Gastrocnemius medialis (tissue), 4 donors: ENCODE measurements at regions not wholly inside any gene's neighbourhood (a gene's known extent, or its start where the extent isn't known, plus 50 kb on each side); places are given as distances from the start of the nearest gene placed in this dataset.

Experiments used
- ATAC-seq, 2 donors: fragments of 150-250 bp; one replicate each; pipeline ENCODE4 v1.9.1; 2016
- DNase-seq, 2 donors: peaks; one replicate each; pipeline ENCODE4 v3.0.0-alpha.2; 2019
- H3K27ac ChIP-seq, 4 donors: fragments of 200-600 bp; sonication (generic); 1 replicate in 1 of 4; 2 replicates in 3 of 4; pipeline ENCODE4 v1.5.1; 2016 to 2018; ENCODE audit warnings: mild to moderate bottlenecking in 2 of 4, moderate library complexity in 1 of 4
- H3K27me3 ChIP-seq, 3 donors: fragments of 200-600 bp; sonication (generic) in 2 of 3; 1 replicate in 1 of 3; 2 replicates in 2 of 3; pipeline versions ENCODE4 v1.5.1 to v1.6.0; 2016 to 2019; ENCODE audit warnings: mild to moderate bottlenecking in 1 of 3, moderate library complexity in 1 of 3
- H3K36me3 ChIP-seq, 2 donors: fragments of 200-600 bp; sonication (generic) in 1 of 2; one replicate each; pipeline ENCODE4 v1.5.1; 2017 to 2018
- H3K4me1 ChIP-seq, 2 donors: fragments of 200-600 bp; sonication (generic) in 1 of 2; one replicate each; pipeline ENCODE4 v1.5.1; 2016 to 2017; ENCODE audit warnings: mild to moderate bottlenecking in 2 of 2
- H3K4me3 ChIP-seq, 4 donors: fragments of 200-600 bp; sonication (generic) in 3 of 4; 1 replicate in 1 of 4; 2 replicates in 3 of 4; pipeline ENCODE4 v1.5.1; 2016 to 2019; ENCODE audit warnings: mild to moderate bottlenecking in 2 of 4
- H3K9me3 ChIP-seq, 3 donors: fragments of 200-600 bp; sonication (generic) in 2 of 3; 1 replicate in 1 of 3; 2 replicates in 2 of 3; pipeline ENCODE4 v1.5.1; 2016 to 2019
- POLR2A ChIP-seq, 2 donors: fragments of 450-650 bp; IDR thresholded peaks; one replicate each; pipeline ENCODE4 v1.6.1; 2017; ENCODE audit warnings: antibody characterized with exemption in 2 of 2, mild to moderate bottlenecking in 2 of 2, moderate library complexity in 2 of 2
- in situ Hi-C, 4 donors: fragments of 200-750 bp; cut with MboI; loops; one replicate each; pipeline versions ENCODE4 v1.15.0 to v1.8.0; 2017; ENCODE audit warnings: low sequenced_read_pairs in 4 of 4
- intact Hi-C: fragments of 100-400 bp; cut with DNase I; formaldehyde crosslinking; loops from one replicate; pipeline ENCODE4 v1.15.1; 2023; ENCODE audit warnings: low total_unique reads
- TF ChIP-seq, protein P1 (sequence below), 5 experiments: fragments of 450-650 bp in 3 of 5; fragments of 200-600 bp in 2 of 5; sonication (generic) in 2 of 5; IDR thresholded peaks in 4 of 5; conservative IDR thresholded peaks in 1 of 5; 1 replicate in 4 of 5; 2 replicates in 1 of 5; pipeline ENCODE4 v1.5.1; 2016 to 2019; ENCODE audit warnings: antibody characterized with exemption in 5 of 5, mild to moderate bottlenecking in 3 of 5, moderate library complexity in 3 of 5

DNA sequence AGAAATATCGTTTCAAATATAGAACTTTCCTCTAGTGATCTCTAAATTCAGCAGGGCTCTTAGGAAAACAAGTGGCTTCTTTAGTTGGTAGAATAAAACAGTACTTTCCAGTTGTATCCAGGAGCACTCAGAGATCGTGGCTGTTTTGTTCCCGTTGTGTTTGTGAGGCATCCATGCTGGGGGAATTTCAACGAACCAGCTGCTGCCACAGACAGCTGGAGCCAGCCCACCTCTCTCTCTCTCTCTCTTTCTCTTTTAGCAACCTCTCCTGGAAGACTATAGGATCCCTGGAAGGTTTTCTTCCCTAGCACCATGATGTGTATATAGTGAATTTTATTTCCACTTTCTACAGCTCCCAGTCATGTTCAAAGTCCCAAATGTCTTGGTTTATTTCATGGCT is 1116.0 kb upstream of the SEMA6A start:
- DNase-seq (no peak), ATAC-seq (no peak)
- in situ Hi-C loops (no loop called here), intact Hi-C loops (no loop called here)
- Histone ChIP-seq H3K4me3 (no peak overlapping the region), H3K4me1 (no peaks in the 10 kb centered on the region), H3K27me3 (no peaks in the 10 kb centered on the region), H3K27ac (no peak overlapping the region), H3K36me3 (no peaks in the 10 kb centered on the region), H3K9me3 (no peaks in the 10 kb centered on the region)
- no peak for TF ChIP-seq POLR2A (IDR thresholded peaks at IDR 0.05)
- TF ChIP-seq, protein P1, sequence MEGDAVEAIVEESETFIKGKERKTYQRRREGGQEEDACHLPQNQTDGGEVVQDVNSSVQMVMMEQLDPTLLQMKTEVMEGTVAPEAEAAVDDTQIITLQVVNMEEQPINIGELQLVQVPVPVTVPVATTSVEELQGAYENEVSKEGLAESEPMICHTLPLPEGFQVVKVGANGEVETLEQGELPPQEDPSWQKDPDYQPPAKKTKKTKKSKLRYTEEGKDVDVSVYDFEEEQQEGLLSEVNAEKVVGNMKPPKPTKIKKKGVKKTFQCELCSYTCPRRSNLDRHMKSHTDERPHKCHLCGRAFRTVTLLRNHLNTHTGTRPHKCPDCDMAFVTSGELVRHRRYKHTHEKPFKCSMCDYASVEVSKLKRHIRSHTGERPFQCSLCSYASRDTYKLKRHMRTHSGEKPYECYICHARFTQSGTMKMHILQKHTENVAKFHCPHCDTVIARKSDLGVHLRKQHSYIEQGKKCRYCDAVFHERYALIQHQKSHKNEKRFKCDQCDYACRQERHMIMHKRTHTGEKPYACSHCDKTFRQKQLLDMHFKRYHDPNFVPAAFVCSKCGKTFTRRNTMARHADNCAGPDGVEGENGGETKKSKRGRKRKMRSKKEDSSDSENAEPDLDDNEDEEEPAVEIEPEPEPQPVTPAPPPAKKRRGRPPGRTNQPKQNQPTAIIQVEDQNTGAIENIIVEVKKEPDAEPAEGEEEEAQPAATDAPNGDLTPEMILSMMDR (IDR thresholded peaks at IDR 0.05 in 4 of 5, conservative IDR thresholded peaks at IDR 0.05 in 1 of 5) = no peak

GRCh38 chr5:117686926-117687325 is 1112.3 kb upstream of the SEMA6A start:
- DNase-seq (no peak), ATAC-seq (no peak)
- TF ChIP-seq, protein P1 (IDR thresholded peaks at IDR 0.05 in 4 of 5, conservative IDR thresholded peaks at IDR 0.05 in 1 of 5) = no peak
- no peak for TF ChIP-seq POLR2A (IDR thresholded peaks at IDR 0.05)
- in situ Hi-C loops (no loop called here), intact Hi-C loops (no loop called here)
- H3K27ac ChIP-seq = no peak overlapping the region
- no peaks in the 10 kb centered on the region for H3K27me3 ChIP-seq
- no peaks in the 10 kb centered on the region for H3K4me1 ChIP-seq
- H3K9me3 ChIP-seq = no peaks in the 10 kb centered on the region
- H3K36me3 ChIP-seq = no peaks in the 10 kb centered on the region
- no peak overlapping the region for H3K4me3 ChIP-seq

- Histone ChIP-seq H3K4me1 (no peaks in the 10 kb centered on the region), H3K27ac (no peak overlapping the region), H3K9me3 (no peaks in the 10 kb centered on the region), H3K36me3 (no peaks in the 10 kb centered on the region), H3K4me3 (no peak overlapping the region), H3K27me3 (no peaks in the 10 kb centered on the region)
- DNase-seq (no peak), ATAC-seq (no peak)
- intact Hi-C loops (no loop called here), in situ Hi-C loops (no loop called here)
- TF ChIP-seq, protein P1 (IDR thresholded peaks at IDR 0.05 in 4 of 5, conservative IDR thresholded peaks at IDR 0.05 in 1 of 5) = no peak
- TF ChIP-seq POLR2A (IDR thresholded peaks at IDR 0.05) = no peak
Measured at GRCh38 chr5:117682416-117682815, 1107.8 kb upstream of the SEMA6A start.

DNA sequence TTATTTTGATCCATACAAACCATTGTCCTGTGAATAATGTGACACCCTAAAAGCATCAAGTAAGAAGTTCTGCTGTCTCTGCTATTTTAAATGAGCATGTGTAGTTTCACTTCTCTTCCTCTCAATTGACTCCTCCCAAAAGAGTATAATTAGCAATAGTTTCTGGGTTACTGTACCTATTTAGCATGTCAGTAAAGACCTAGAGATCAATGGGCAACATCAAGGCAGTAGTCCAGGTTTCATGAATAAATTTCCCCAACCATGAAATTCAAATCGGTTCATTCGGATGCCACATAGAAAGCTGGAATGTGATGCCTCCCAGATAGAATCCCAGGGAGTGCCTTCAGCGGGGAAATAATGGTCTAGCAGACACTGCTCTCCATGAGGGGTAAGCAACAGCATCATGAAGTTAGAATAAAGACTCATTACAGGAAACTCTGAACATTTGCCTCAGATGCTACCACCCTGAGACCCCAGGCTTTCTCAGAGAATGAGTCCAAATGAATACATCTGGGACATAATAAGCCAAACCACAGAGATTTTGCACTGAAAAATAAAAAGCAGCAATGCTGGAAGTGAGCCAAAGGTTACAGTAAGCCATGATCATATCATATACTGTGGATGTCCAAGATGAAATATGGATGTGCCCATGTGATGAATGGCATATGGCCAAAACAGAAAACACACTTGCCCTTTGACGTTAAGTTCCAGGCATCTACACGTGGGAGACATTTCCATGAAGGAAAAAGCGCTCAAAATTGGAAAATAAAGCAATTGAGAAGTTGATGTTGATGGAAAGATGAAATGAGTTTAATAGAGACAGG is 1107.0 kb upstream of the SEMA6A start:
- TF ChIP-seq POLR2A (IDR thresholded peaks at IDR 0.05) = no peak
- TF ChIP-seq, protein P1 (IDR thresholded peaks at IDR 0.05 in 4 of 5, conservative IDR thresholded peaks at IDR 0.05 in 1 of 5) = no peak
- Histone ChIP-seq H3K4me3 (no peak overlapping the region), H3K27me3 (no peaks in the 10 kb centered on the region), H3K4me1 (no peaks in the 10 kb centered on the region), H3K36me3 (no peaks in the 10 kb centered on the region), H3K27ac (no peak overlapping the region), H3K9me3 (no peaks in the 10 kb centered on the region)
- in situ Hi-C loops (no loop called here), intact Hi-C loops (no loop called here)
- no peak for ATAC-seq
- no peak for DNase-seq

GRCh38 chr5:117680426-117680825 is 1105.8 kb upstream of the SEMA6A start:
- no peaks in the 10 kb centered on the region for H3K9me3 ChIP-seq
- in situ Hi-C loops (no loop called here), intact Hi-C loops (no loop called here)
- no peak overlapping the region for H3K27ac ChIP-seq
- no peak for TF ChIP-seq POLR2A (IDR thresholded peaks at IDR 0.05)
- TF ChIP-seq, protein P1 (IDR thresholded peaks at IDR 0.05 in 4 of 5, conservative IDR thresholded peaks at IDR 0.05 in 1 of 5) = no peak
- ATAC-seq (no peak), DNase-seq (no peak)
- H3K27me3 ChIP-seq = no peaks in the 10 kb centered on the region
- no peaks in the 10 kb centered on the region for H3K4me1 ChIP-seq
- H3K36me3 ChIP-seq = no peaks in the 10 kb centered on the region
- H3K4me3 ChIP-seq = no peak overlapping the region
